HCT116 (cell line): ENCODE measurements at regions not wholly inside any gene's neighbourhood (a gene's known extent, or its start where the extent isn't known, plus 50 kb on each side); places are given as distances from the start of the nearest gene placed in this dataset.

Experiments used
- ATAC-seq: fragments of 200-7000 bp; cut with Tn5 transposase; 2 replicates; pipeline ENCODE4 v1.9.1; 2020; ENCODE audit warnings: mild to moderate bottlenecking, moderate library complexity
- BruUV-seq: library from RNA; stranded (reverse); fragments of 400-500 nt; replicated peaks from 2 replicates; lab custom pipeline; 2021; lab: Mats Ljungman, UMichigan
- CTCF ChIA-PET: fragments of 300-600 bp; sonication (Branson Sonifier 250); formaldehyde crosslinking; loops from one replicate; lab custom pipeline; 2021; ENCODE audit warnings: antibody characterized with exemption; lab: Charles Lee
- POLR2A ChIA-PET: fragments of 300-600, 350-600 bp; sonication (Branson Sonifier 250); formaldehyde crosslinking; loops from one replicate; lab custom pipeline; 2021; ENCODE audit warnings: antibody characterized with exemption; lab: Charles Lee
- RAD21 ChIA-PET, 2 experiments: fragments of 300-600 bp; sonication (Branson Sonifier 250); formaldehyde crosslinking; loops; one replicate each; lab custom pipeline; 2023; ENCODE audit warnings: low total read pairs in 2 of 2; ENCODE audit not compliant: uncharacterized antibody in 2 of 2, unreplicated experiment in 2 of 2, low non-redundant PET in 1 of 2; lab: Charles Lee
- DNase-seq: peaks from one replicate; pipeline ENCODE4 v3.0.0-alpha.2; 2010; ENCODE audit warnings: low read depth, low spot score
- H2AFZ ChIP-seq: fragments of 200-600 bp; shearing (Covaris generic), sonication (generic); 2 replicates; pipeline ENCODE4 v1.6.1; 2017; ENCODE audit warnings: low read depth, mixed run types, mixed read lengths, antibody characterized with exemption, low read length; ENCODE audit not compliant: poor library complexity, severe bottlenecking
- H3K27ac ChIP-seq: 2 replicates; pipeline ENCODE4 v1.5.1; 2012; ENCODE audit warnings: low read depth, low read length
- H3K27me3 ChIP-seq: fragments of 200-600 bp; sonication (generic); 2 replicates; pipeline ENCODE4 v1.6.1; 2016; ENCODE audit warnings: mixed run types, low read length, mixed read lengths; ENCODE audit not compliant: insufficient read depth
- H3K36me3 ChIP-seq, 2 experiments: fragments of 200-500 bp in 1 of 2; fragments of 200-600 bp in 1 of 2; sonication (Bioruptor generic) in 1 of 2; sonication (generic) in 1 of 2; 2 replicates each; pipeline versions ENCODE4 v1.5.1 to v1.6.1; 2014 to 2016; ENCODE audit warnings: low read length in 2 of 2, inconsistent platforms in 1 of 2, mixed read lengths in 1 of 2, mixed run types in 1 of 2; ENCODE audit not compliant: insufficient read depth in 2 of 2, control insufficient read depth in 1 of 2
- H3K4me1 ChIP-seq, 2 experiments: fragments of 200-600 bp in 1 of 2; sonication (generic) in 1 of 2; 2 replicates each; pipeline versions ENCODE4 v1.5.1 to v1.6.1; 2012 to 2017; ENCODE audit warnings: low read length in 2 of 2, inconsistent platforms in 1 of 2, mild to moderate bottlenecking in 1 of 2, mixed read lengths in 1 of 2, mixed run types in 1 of 2, moderate library complexity in 1 of 2; ENCODE audit not compliant: insufficient read depth in 2 of 2, control insufficient read depth in 1 of 2
- H3K4me2 ChIP-seq: fragments of 200-600 bp; sonication (generic); 2 replicates; pipeline ENCODE4 v1.6.1; 2017; ENCODE audit warnings: mixed run types, low read length, mixed read lengths
- H3K4me3 ChIP-seq, 2 experiments: fragments of 200-600 bp in 1 of 2; sonication (generic) in 1 of 2; replicated peaks in 1 of 2; 2 replicates each; pipeline ENCODE4 v1.5.1; 2011 to 2016; ENCODE audit warnings: low read length in 2 of 2, control low read depth in 1 of 2, low read depth in 1 of 2, mild to moderate bottlenecking in 1 of 2, mixed read lengths in 1 of 2, mixed run types in 1 of 2
- H3K79me2 ChIP-seq: fragments of 200-600 bp; sonication (generic); 2 replicates; pipeline ENCODE4 v1.6.1; 2017; ENCODE audit warnings: mild to moderate bottlenecking, mixed run types, low read length, moderate library complexity, mixed read lengths; ENCODE audit not compliant: insufficient read depth
- H3K9ac ChIP-seq: fragments of 200-600 bp; sonication (generic); 2 replicates; pipeline ENCODE4 v1.6.1; 2016; ENCODE audit warnings: low read length, mixed read lengths
- H3K9me2 ChIP-seq: fragments of 200-600 bp; sonication (generic), shearing (Covaris generic); 2 replicates; pipeline ENCODE4 v1.6.1; 2017; ENCODE audit warnings: mixed run types, mild to moderate bottlenecking, moderate library complexity; ENCODE audit not compliant: insufficient read depth
- H3K9me3 ChIP-seq, 2 experiments: fragments of 200-500 bp in 1 of 2; fragments of 200-600 bp in 1 of 2; sonication (Bioruptor generic) in 1 of 2; sonication (generic) in 1 of 2; 2 replicates each; pipeline ENCODE4 v1.6.1; 2014 to 2017; ENCODE audit warnings: low read length in 2 of 2, mixed read lengths in 2 of 2, inconsistent platforms in 1 of 2, low read depth in 1 of 2, mild to moderate bottlenecking in 1 of 2, mixed run types in 1 of 2, moderate library complexity in 1 of 2; ENCODE audit not compliant: control insufficient read depth in 1 of 2, insufficient read depth in 1 of 2
- H4K20me1 ChIP-seq: fragments of 200-600 bp; sonication (generic), shearing (Covaris generic); 2 replicates; pipeline ENCODE4 v1.6.1; 2017; ENCODE audit warnings: mixed run types, mild to moderate bottlenecking, moderate library complexity; ENCODE audit not compliant: insufficient read depth
- CBX3 ChIP-seq: IDR thresholded peaks from 2 replicates; pipeline ENCODE4 v1.6.1; 2012; ENCODE audit warnings: low read depth
- CEBPB ChIP-seq: IDR thresholded peaks from 2 replicates; pipeline ENCODE4 v1.6.1; 2012; ENCODE audit warnings: low read depth
- EGR1 ChIP-seq: IDR thresholded peaks from 2 replicates; pipeline ENCODE4 v1.6.1; 2012; ENCODE audit warnings: low read depth
- ELF1 ChIP-seq: IDR thresholded peaks from 2 replicates; pipeline ENCODE4 v1.6.1; 2012; ENCODE audit warnings: low read depth, borderline replicate concordance
- EZH2 ChIP-seq: fragments of 200-600 bp; sonication (generic); IDR thresholded peaks from 2 replicates; pipeline ENCODE4 v1.6.1; 2017; ENCODE audit warnings: antibody characterized with exemption, mixed run types
- EZH2phosphoT487 ChIP-seq: fragments of 200-600 bp; IDR thresholded peaks from 2 replicates; pipeline ENCODE4 v1.6.1; 2018; ENCODE audit warnings: antibody characterized with exemption, borderline replicate concordance
- FOSL1 ChIP-seq: IDR thresholded peaks from 2 replicates; pipeline ENCODE4 v1.6.1; 2012; ENCODE audit warnings: low read depth
- POLR2A ChIP-seq: IDR thresholded peaks from 2 replicates; pipeline ENCODE4 v1.7.0; 2011; ENCODE audit warnings: borderline replicate concordance; ENCODE audit not compliant: insufficient read depth, insufficient read length; ENCODE audit errors: extremely low read depth
- POLR2AphosphoS5 ChIP-seq: IDR thresholded peaks from 2 replicates; pipeline ENCODE4 v1.6.1; 2011; ENCODE audit warnings: mild to moderate bottlenecking, low read depth, low read length, moderate library complexity
- SP1 ChIP-seq: IDR thresholded peaks from 2 replicates; pipeline ENCODE4 v1.6.1; 2012; ENCODE audit warnings: low read depth
- SRF ChIP-seq: IDR thresholded peaks from 2 replicates; pipeline ENCODE4 v1.6.1; 2012; ENCODE audit warnings: low read depth
- TCF7L2 ChIP-seq: IDR thresholded peaks from 2 replicates; pipeline ENCODE4 v1.7.0; 2011; ENCODE audit warnings: borderline replicate concordance, inconsistent platforms; ENCODE audit not compliant: insufficient read depth, insufficient read length; ENCODE audit errors: extremely low read depth
- YY1 ChIP-seq: IDR thresholded peaks from 2 replicates; pipeline ENCODE4 v1.6.1; 2011; ENCODE audit warnings: low read length, low read depth, moderate library complexity, mild to moderate bottlenecking; ENCODE audit not compliant: insufficient replicate concordance; ENCODE audit errors: extremely low read depth
- ZNF274 ChIP-seq: fragments of 200-500 bp; sonication (Bioruptor generic); IDR thresholded peaks from 2 replicates; pipeline ENCODE4 v1.6.1; 2014; ENCODE audit warnings: mild to moderate bottlenecking, low read depth, low read length, inconsistent platforms
- intact Hi-C: fragments of 100-400 bp; cut with micrococcal nuclease; formaldehyde crosslinking; loops from 2 replicates; pipeline ENCODE4 v1.10.0; 2022
- TF ChIP-seq, protein P1 (sequence below), 3 experiments: fragments of 200-600 bp in 1 of 3; sonication (generic) in 1 of 3; IDR thresholded peaks in 2 of 3; conservative IDR thresholded peaks in 1 of 3; 2 replicates each; pipeline ENCODE4 v1.5.1; 2012 to 2017; ENCODE audit warnings: low read depth in 2 of 3, low read length in 2 of 3, antibody characterized with exemption in 1 of 3, borderline replicate concordance in 1 of 3, control low read depth in 1 of 3, mild to moderate bottlenecking in 1 of 3, mixed read lengths in 1 of 3, mixed run types in 1 of 3, moderate library complexity in 1 of 3; ENCODE audit not compliant: insufficient read depth in 1 of 3
- TF ChIP-seq, protein P2 (sequence below): IDR thresholded peaks from 2 replicates; pipeline ENCODE4 v1.6.1; 2011; ENCODE audit warnings: mild to moderate bottlenecking, low read length, moderate library complexity; ENCODE audit not compliant: insufficient replicate concordance; ENCODE audit errors: extremely low read depth
- TF ChIP-seq, protein P3 (sequence below): IDR thresholded peaks from 2 replicates; pipeline ENCODE4 v1.6.1; 2012; ENCODE audit warnings: low read depth
- TF ChIP-seq, protein P4 (sequence below): IDR thresholded peaks from 2 replicates; pipeline ENCODE4 v1.6.1; 2012

GRCh38 chr3:40623567-40623966 lies 98.8 kb downstream of the ZNF621 start:
- DNase-seq (no peak), ATAC-seq (no peak)
- no peak overlapping the region for H3K27ac ChIP-seq
- H3K9me2 ChIP-seq: no peaks in the 10 kb centered on the region
- no TSS peak for BruUV-seq
- ChIA-PET RAD21 (no interaction called here), POLR2A (no interaction called here), CTCF (no interaction called here)
- intact Hi-C loops: no loop called here
- no peaks in the 10 kb centered on the region for H3K27me3 ChIP-seq
- no peaks in the 10 kb centered on the region for H4K20me1 ChIP-seq
- H3K4me2 ChIP-seq: no peak overlapping the region
- no peak overlapping the region for H3K9ac ChIP-seq
- peaks cover 0 to 5% of the 10 kb centered on the region in 2 experiments; a peak in 1 of 4 replicates for H3K9me3 ChIP-seq
- H3K36me3 ChIP-seq: no peaks in the 10 kb centered on the region
- no peak overlapping the region for H3K4me3 ChIP-seq
- H3K79me2 ChIP-seq: no peaks in the 10 kb centered on the region
- H2AFZ ChIP-seq: no peak overlapping the region
- no peaks in the 10 kb centered on the region; a peak in 1 of 4 replicates for H3K4me1 ChIP-seq
- TF ChIP-seq EGR1 (no peak), ELF1 (no peak), SP1 (no peak), CEBPB (no peak), EZH2 (no peak), ZNF274 (no peak), SRF (no peak), FOSL1 (no peak), YY1 (no peak), POLR2A (no peak), TCF7L2 (no peak), CBX3 (no peak), POLR2AphosphoS5 (no peak), EZH2phosphoT487 (no peak)
- TF ChIP-seq, protein P1, sequence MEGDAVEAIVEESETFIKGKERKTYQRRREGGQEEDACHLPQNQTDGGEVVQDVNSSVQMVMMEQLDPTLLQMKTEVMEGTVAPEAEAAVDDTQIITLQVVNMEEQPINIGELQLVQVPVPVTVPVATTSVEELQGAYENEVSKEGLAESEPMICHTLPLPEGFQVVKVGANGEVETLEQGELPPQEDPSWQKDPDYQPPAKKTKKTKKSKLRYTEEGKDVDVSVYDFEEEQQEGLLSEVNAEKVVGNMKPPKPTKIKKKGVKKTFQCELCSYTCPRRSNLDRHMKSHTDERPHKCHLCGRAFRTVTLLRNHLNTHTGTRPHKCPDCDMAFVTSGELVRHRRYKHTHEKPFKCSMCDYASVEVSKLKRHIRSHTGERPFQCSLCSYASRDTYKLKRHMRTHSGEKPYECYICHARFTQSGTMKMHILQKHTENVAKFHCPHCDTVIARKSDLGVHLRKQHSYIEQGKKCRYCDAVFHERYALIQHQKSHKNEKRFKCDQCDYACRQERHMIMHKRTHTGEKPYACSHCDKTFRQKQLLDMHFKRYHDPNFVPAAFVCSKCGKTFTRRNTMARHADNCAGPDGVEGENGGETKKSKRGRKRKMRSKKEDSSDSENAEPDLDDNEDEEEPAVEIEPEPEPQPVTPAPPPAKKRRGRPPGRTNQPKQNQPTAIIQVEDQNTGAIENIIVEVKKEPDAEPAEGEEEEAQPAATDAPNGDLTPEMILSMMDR (IDR thresholded peaks at IDR 0.05 in 2 of 3, conservative IDR thresholded peaks at IDR 0.05 in 1 of 3; ENCODE audit: borderline replicate concordance in 1 of 3, insufficient read depth in 1 of 3, low read depth in 2 of 3, low read length in 2 of 3): no peak
- TF ChIP-seq, protein P2, sequence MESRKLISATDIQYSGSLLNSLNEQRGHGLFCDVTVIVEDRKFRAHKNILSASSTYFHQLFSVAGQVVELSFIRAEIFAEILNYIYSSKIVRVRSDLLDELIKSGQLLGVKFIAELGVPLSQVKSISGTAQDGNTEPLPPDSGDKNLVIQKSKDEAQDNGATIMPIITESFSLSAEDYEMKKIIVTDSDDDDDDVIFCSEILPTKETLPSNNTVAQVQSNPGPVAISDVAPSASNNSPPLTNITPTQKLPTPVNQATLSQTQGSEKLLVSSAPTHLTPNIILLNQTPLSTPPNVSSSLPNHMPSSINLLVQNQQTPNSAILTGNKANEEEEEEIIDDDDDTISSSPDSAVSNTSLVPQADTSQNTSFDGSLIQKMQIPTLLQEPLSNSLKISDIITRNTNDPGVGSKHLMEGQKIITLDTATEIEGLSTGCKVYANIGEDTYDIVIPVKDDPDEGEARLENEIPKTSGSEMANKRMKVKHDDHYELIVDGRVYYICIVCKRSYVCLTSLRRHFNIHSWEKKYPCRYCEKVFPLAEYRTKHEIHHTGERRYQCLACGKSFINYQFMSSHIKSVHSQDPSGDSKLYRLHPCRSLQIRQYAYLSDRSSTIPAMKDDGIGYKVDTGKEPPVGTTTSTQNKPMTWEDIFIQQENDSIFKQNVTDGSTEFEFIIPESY: no peak
- TF ChIP-seq, protein P3, sequence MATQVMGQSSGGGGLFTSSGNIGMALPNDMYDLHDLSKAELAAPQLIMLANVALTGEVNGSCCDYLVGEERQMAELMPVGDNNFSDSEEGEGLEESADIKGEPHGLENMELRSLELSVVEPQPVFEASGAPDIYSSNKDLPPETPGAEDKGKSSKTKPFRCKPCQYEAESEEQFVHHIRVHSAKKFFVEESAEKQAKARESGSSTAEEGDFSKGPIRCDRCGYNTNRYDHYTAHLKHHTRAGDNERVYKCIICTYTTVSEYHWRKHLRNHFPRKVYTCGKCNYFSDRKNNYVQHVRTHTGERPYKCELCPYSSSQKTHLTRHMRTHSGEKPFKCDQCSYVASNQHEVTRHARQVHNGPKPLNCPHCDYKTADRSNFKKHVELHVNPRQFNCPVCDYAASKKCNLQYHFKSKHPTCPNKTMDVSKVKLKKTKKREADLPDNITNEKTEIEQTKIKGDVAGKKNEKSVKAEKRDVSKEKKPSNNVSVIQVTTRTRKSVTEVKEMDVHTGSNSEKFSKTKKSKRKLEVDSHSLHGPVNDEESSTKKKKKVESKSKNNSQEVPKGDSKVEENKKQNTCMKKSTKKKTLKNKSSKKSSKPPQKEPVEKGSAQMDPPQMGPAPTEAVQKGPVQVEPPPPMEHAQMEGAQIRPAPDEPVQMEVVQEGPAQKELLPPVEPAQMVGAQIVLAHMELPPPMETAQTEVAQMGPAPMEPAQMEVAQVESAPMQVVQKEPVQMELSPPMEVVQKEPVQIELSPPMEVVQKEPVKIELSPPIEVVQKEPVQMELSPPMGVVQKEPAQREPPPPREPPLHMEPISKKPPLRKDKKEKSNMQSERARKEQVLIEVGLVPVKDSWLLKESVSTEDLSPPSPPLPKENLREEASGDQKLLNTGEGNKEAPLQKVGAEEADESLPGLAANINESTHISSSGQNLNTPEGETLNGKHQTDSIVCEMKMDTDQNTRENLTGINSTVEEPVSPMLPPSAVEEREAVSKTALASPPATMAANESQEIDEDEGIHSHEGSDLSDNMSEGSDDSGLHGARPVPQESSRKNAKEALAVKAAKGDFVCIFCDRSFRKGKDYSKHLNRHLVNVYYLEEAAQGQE: no peak
- TF ChIP-seq, protein P4, sequence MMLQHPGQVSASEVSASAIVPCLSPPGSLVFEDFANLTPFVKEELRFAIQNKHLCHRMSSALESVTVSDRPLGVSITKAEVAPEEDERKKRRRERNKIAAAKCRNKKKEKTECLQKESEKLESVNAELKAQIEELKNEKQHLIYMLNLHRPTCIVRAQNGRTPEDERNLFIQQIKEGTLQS: no peak
